Trophoblast cell (in vitro differentiated cells and primary cell): ENCODE measurements at regions not wholly inside any gene's neighbourhood (a gene's known extent, or its start where the extent isn't known, plus 50 kb on each side); places are given as distances from the start of the nearest gene placed in this dataset.

ENCODE experiments used
- DNase-seq, 2 donors: peaks; one replicate each; pipeline ENCODE4 v3.0.0-alpha.2; 2016
- H2AFZ ChIP-seq: 2 replicates; pipeline ENCODE4 v1.6.1; 2013; ENCODE audit warnings: low read length, moderate library complexity, mild to moderate bottlenecking; ENCODE audit not compliant: insufficient read depth, poor library complexity
- H2AK5ac ChIP-seq: 2 replicates; pipeline ENCODE4 v1.6.1; 2013; ENCODE audit warnings: mild to moderate bottlenecking, low read length
- H2BK120ac ChIP-seq: 2 replicates; pipeline ENCODE4 v1.6.1; 2013; ENCODE audit warnings: low read length, mild to moderate bottlenecking, moderate library complexity; ENCODE audit not compliant: insufficient read depth, poor library complexity
- H2BK12ac ChIP-seq: 2 replicates; pipeline ENCODE4 v1.6.1; 2013; ENCODE audit warnings: mild to moderate bottlenecking, low read length, moderate library complexity
- H2BK5ac ChIP-seq: 2 replicates; pipeline ENCODE4 v1.6.1; 2013; ENCODE audit warnings: low read length, low read depth, moderate library complexity, mild to moderate bottlenecking; ENCODE audit not compliant: poor library complexity
- H3K14ac ChIP-seq: 2 replicates; pipeline ENCODE4 v1.6.1; 2013; ENCODE audit warnings: mild to moderate bottlenecking, low read length
- H3K18ac ChIP-seq: 2 replicates; pipeline ENCODE4 v1.6.1; 2013; ENCODE audit warnings: mild to moderate bottlenecking, low read length
- H3K23ac ChIP-seq: 2 replicates; pipeline ENCODE4 v1.6.1; 2013; ENCODE audit warnings: low read length
- H3K27ac ChIP-seq: 2 replicates; pipeline ENCODE4 v1.5.1; 2013; ENCODE audit warnings: low read depth, mild to moderate bottlenecking, inconsistent platforms, low read length, moderate library complexity
- H3K27me3 ChIP-seq: 2 replicates; pipeline ENCODE4 v1.6.1; 2013; ENCODE audit warnings: inconsistent platforms, mild to moderate bottlenecking, low read length, moderate library complexity; ENCODE audit not compliant: insufficient read depth
- H3K36me3 ChIP-seq, 2 experiments: 1 replicate in 1 of 2; 2 replicates in 1 of 2; pipeline ENCODE4 v1.6.1; 2013; ENCODE audit warnings: low read length in 2 of 2, mild to moderate bottlenecking in 2 of 2, moderate library complexity in 1 of 2; ENCODE audit not compliant: insufficient read depth in 2 of 2, control insufficient read depth in 1 of 2
- H3K4ac ChIP-seq: 2 replicates; pipeline ENCODE4 v1.6.1; 2013; ENCODE audit warnings: low read depth, mild to moderate bottlenecking, low read length, moderate library complexity
- H3K4me1 ChIP-seq, 2 experiments: 1 replicate in 1 of 2; 2 replicates in 1 of 2; pipeline ENCODE4 v1.6.1; 2013; ENCODE audit warnings: low read length in 2 of 2, mild to moderate bottlenecking in 2 of 2, moderate library complexity in 1 of 2; ENCODE audit not compliant: insufficient read depth in 2 of 2, control insufficient read depth in 1 of 2
- H3K4me2 ChIP-seq: 2 replicates; pipeline ENCODE4 v1.6.1; 2013; ENCODE audit warnings: inconsistent platforms, mild to moderate bottlenecking, low read length, moderate library complexity
- H3K4me3 ChIP-seq: 2 replicates; pipeline ENCODE4 v1.5.1; 2013; ENCODE audit warnings: mild to moderate bottlenecking, low read depth, low read length, inconsistent platforms
- H3K79me1 ChIP-seq: one replicate; pipeline ENCODE4 v1.6.1; 2013; ENCODE audit warnings: low read length
- H3K79me2 ChIP-seq: 2 replicates; pipeline ENCODE4 v1.6.1; 2013; ENCODE audit warnings: low read length, mild to moderate bottlenecking; ENCODE audit not compliant: control insufficient read depth, insufficient read depth, poor library complexity
- H3K9ac ChIP-seq: 2 replicates; pipeline ENCODE4 v1.6.1; 2013; ENCODE audit warnings: mild to moderate bottlenecking, low read length
- H3K9me3 ChIP-seq: 2 replicates; pipeline ENCODE4 v1.6.1; 2013; ENCODE audit warnings: low read depth, mild to moderate bottlenecking, control low read depth, inconsistent platforms, low read length; ENCODE audit not compliant: insufficient read depth
- H4K12ac ChIP-seq: 2 replicates; pipeline ENCODE4 v1.6.1; 2013; ENCODE audit warnings: low read depth, mild to moderate bottlenecking, low read length, moderate library complexity
- H4K8ac ChIP-seq: 2 replicates; pipeline ENCODE4 v1.6.1; 2013; ENCODE audit warnings: low read depth, mild to moderate bottlenecking, low read length, moderate library complexity
- H4K91ac ChIP-seq: one replicate; pipeline ENCODE4 v1.6.1; 2013; ENCODE audit warnings: low read depth, mild to moderate bottlenecking, low read length, moderate library complexity
- WGBS: extraction: QIAGEN DNeasy Blood & Tissue Kit; methylation state at CpG from one replicate; pipeline ENCODE4 v1.1.7; 2013; ENCODE audit warnings: missing lambda C conversion rate; ENCODE audit not compliant: insufficient read length, insufficient coverage; ENCODE audit errors: extremely low coverage; 5-methylcytosine and 5-hydroxymethylcytosine counted together

DNA sequence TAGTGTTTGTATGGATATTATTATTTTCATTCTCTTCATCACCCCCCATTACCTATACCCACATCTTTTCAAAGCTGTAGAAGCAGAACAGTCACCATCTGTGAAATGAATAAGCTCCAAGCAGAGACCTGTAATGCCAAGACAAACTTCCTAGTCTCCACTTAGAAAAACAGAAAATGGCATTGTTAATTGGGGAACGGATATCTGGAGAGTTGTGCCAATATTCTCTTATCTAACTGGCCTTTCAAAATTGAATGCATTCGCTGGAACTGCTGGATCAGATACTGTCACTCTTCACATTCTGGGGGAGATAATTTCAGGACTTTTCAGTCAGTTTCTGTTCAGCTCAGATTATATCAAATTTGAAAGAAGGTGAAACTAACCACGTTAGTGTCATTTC lies 464.4 kb upstream of the GOT2 start:
- Histone ChIP-seq H3K4me1 (no peaks in the 10 kb centered on the region), H4K12ac (no peak overlapping the region), H3K23ac (no peak overlapping the region), H3K79me2 (no peaks in the 10 kb centered on the region), H3K79me1 (no peaks in the 10 kb centered on the region), H3K18ac (no peak overlapping the region), H3K27ac (no peak overlapping the region), H2AK5ac (no peak overlapping the region), H3K9me3 (no peaks in the 10 kb centered on the region), H2BK12ac (no peak overlapping the region), H3K4me2 (no peak overlapping the region), H2AFZ (no peak overlapping the region), H4K91ac (no peak overlapping the region), H3K14ac (no peak overlapping the region), H3K4ac (no peak overlapping the region), H3K9ac (no peak overlapping the region), H3K36me3 (no peaks in the 10 kb centered on the region), H2BK120ac (no peak overlapping the region), H3K4me3 (no peak overlapping the region), H2BK5ac (no peak overlapping the region), H4K8ac (no peak overlapping the region), H3K27me3 (no peaks in the 10 kb centered on the region)
- WGBS = no CpG with 5 or more reads among the region's 3 CpGs
- no peak for DNase-seq

- no peaks in the 10 kb centered on the region for H3K36me3 ChIP-seq
- H2BK12ac ChIP-seq = no peak overlapping the region
- no peaks in the 10 kb centered on the region for H3K9me3 ChIP-seq
- no peaks in the 10 kb centered on the region for H3K79me2 ChIP-seq
- no peaks in the 10 kb centered on the region for H3K27me3 ChIP-seq
- no peak overlapping the region for H2AFZ ChIP-seq
- H3K27ac ChIP-seq = no peak overlapping the region
- no peak overlapping the region for H3K4ac ChIP-seq
- no peak for DNase-seq
- H3K9ac ChIP-seq = no peak overlapping the region
- no peak overlapping the region for H4K12ac ChIP-seq
- no peaks in the 10 kb centered on the region for H3K4me1 ChIP-seq
- H3K18ac ChIP-seq = no peak overlapping the region
- WGBS = no CpG with 5 or more reads among the region's 2 CpGs
- no peak overlapping the region for H2BK120ac ChIP-seq
- no peak overlapping the region for H4K91ac ChIP-seq
- no peak overlapping the region for H3K14ac ChIP-seq
- H3K79me1 ChIP-seq = no peaks in the 10 kb centered on the region
- H4K8ac ChIP-seq = no peak overlapping the region
- H3K23ac ChIP-seq = no peak overlapping the region
- no peak overlapping the region for H3K4me3 ChIP-seq
- no peak overlapping the region for H3K4me2 ChIP-seq
- no peak overlapping the region for H2AK5ac ChIP-seq
- no peak overlapping the region for H2BK5ac ChIP-seq
These were observed 461.1 kb upstream of the GOT2 start for GRCh38 chr16:59195242-59195641.

DNA sequence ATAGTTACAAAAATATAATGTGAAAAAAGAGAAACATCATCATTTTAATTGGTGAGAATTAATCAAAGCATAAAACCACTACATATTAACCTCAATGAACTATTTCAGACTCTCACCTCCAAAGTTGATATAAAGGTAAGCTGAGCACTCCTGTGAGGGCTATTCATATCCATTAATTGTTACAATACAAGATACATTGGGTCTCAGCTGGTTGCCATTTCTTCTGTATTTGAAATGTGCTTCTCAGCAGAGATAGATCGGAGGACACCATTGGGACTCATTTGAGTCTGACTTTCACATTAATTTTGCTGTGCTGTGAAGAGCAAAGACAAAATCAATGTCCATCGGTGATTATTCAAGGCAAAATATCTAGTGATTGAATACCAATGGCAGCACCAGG lies 459.5 kb upstream of the GOT2 start:
- no CpG with 5 or more reads among the region's 2 CpGs for WGBS
- Histone ChIP-seq H3K4me3 (no peak overlapping the region), H3K27me3 (no peaks in the 10 kb centered on the region), H3K9ac (no peak overlapping the region), H3K18ac (no peak overlapping the region), H3K79me1 (no peaks in the 10 kb centered on the region), H2AK5ac (no peak overlapping the region), H4K8ac (no peak overlapping the region), H2BK5ac (no peak overlapping the region), H4K12ac (no peak overlapping the region), H3K9me3 (no peaks in the 10 kb centered on the region), H2AFZ (no peak overlapping the region), H3K4ac (no peak overlapping the region), H3K36me3 (no peaks in the 10 kb centered on the region), H3K79me2 (no peaks in the 10 kb centered on the region), H3K27ac (no peak overlapping the region), H4K91ac (no peak overlapping the region), H3K23ac (no peak overlapping the region), H2BK12ac (no peak overlapping the region), H3K4me1 (no peaks in the 10 kb centered on the region), H3K14ac (no peak overlapping the region), H2BK120ac (no peak overlapping the region), H3K4me2 (no peak overlapping the region)
- no peak for DNase-seq

GRCh38 chr16:59192551-59193199 lies 458.6 kb upstream of the GOT2 start:
- Histone ChIP-seq H3K9me3 (no peaks in the 10 kb centered on the region), H3K27ac (no peak overlapping the region), H3K4me3 (no peak overlapping the region), H2AFZ (no peak overlapping the region), H2BK5ac (no peak overlapping the region), H3K27me3 (no peaks in the 10 kb centered on the region), H3K79me1 (no peaks in the 10 kb centered on the region), H3K79me2 (no peaks in the 10 kb centered on the region), H3K9ac (no peak overlapping the region), H3K4me2 (no peak overlapping the region), H3K14ac (no peak overlapping the region), H4K91ac (no peak overlapping the region), H3K18ac (no peak overlapping the region), H4K8ac (no peak overlapping the region), H3K23ac (no peak overlapping the region), H2BK12ac (no peak overlapping the region), H2AK5ac (no peak overlapping the region), H3K4me1 (no peaks in the 10 kb centered on the region), H4K12ac (no peak overlapping the region), H3K4ac (no peak overlapping the region), H3K36me3 (no peaks in the 10 kb centered on the region), H2BK120ac (no peak overlapping the region)
- DNase-seq = peak in 1 of 2 donors; percentile 6
- no CpG with 5 or more reads among the region's 6 CpGs for WGBS
